C4-2B (cell line): ENCODE measurements at regions not wholly inside any gene's neighbourhood (a gene's known extent, or its start where the extent isn't known, plus 50 kb on each side); places are given as distances from the start of the nearest gene placed in this dataset.

ENCODE experiments used
- H3K27ac ChIP-seq: fragments of 450-650 bp; 2 replicates; pipeline ENCODE4 v1.5.1; 2017
- ZFX ChIP-seq: fragments of 450-650 bp; IDR thresholded peaks from 2 replicates; pipeline ENCODE4 v1.6.1; 2017
- TF ChIP-seq, protein P1 (sequence below): fragments of 450-650 bp; conservative IDR thresholded peaks from 2 replicates; pipeline ENCODE4 v1.5.1; 2017; ENCODE audit warnings: mild to moderate bottlenecking

DNA sequence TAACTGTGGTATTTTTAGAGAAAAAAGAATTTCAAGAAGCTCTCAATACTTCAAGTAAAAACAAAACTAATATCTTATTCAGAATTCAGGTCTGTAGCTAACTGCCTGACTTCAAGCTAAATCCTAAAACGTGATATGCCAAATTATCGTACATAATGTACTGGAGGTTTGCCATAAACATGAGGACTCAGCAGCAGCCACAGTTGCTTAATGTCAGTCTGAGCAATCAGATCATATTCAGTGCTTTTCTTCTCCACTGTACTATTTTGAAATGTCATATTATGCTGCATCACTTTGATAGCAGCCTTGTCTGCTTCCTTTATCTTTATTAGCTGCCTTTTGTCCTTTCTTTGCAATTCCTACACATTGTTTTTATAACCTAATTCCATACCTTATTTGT is 265.1 kb upstream of the EDNRB start:
- H3K27ac ChIP-seq, result no peak overlapping the region

DNA sequence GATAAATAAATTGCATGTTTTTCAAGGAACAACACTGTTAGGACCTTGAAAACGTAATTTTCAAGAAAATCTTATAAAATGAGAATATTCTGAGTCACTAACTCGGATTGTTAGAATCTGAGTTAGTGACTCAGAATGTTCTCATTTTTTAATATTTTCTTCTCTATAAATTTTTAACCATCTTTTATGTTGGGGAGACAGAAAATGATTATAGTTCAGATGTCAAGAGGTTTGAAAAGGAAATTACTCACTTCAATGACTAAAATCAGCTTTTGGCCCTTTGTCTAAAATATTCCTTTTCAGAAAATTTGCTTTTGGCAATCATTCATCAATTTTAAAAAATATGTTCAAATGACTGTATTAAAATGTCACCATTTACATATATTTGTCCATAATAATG is 264.2 kb upstream of the EDNRB start:
- H3K27ac ChIP-seq, result no peak overlapping the region
- no peak for TF ChIP-seq ZFX
- TF ChIP-seq, protein P1, sequence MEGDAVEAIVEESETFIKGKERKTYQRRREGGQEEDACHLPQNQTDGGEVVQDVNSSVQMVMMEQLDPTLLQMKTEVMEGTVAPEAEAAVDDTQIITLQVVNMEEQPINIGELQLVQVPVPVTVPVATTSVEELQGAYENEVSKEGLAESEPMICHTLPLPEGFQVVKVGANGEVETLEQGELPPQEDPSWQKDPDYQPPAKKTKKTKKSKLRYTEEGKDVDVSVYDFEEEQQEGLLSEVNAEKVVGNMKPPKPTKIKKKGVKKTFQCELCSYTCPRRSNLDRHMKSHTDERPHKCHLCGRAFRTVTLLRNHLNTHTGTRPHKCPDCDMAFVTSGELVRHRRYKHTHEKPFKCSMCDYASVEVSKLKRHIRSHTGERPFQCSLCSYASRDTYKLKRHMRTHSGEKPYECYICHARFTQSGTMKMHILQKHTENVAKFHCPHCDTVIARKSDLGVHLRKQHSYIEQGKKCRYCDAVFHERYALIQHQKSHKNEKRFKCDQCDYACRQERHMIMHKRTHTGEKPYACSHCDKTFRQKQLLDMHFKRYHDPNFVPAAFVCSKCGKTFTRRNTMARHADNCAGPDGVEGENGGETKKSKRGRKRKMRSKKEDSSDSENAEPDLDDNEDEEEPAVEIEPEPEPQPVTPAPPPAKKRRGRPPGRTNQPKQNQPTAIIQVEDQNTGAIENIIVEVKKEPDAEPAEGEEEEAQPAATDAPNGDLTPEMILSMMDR, result no peak

More for the DNA sequence above, 265.1 kb upstream of the EDNRB start:
- TF ChIP-seq, protein P1, result no peak
- no peak for TF ChIP-seq ZFX

DNA sequence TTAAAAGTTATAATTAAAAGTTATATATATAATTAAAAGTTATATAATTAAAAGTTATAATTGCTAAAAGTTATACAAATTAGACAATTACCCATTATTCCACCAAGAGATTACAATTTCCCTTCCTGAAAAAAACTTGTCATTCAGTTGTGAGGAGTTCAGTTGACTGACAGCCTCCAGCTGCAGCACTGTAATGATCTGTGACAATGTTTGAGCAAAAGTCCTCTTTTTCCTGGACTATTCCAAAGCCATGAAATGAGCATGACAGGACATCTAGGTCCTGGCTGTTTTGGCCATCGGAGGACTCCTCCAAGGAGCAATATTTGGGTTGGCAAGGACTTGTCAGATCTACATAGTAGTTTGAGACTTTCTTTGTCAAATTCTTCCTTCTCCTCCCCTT is 258.7 kb upstream of the EDNRB start:
- H3K27ac ChIP-seq, result no peak overlapping the region
- TF ChIP-seq ZFX, result no peak
- TF ChIP-seq, protein P1, result no peak

DNA sequence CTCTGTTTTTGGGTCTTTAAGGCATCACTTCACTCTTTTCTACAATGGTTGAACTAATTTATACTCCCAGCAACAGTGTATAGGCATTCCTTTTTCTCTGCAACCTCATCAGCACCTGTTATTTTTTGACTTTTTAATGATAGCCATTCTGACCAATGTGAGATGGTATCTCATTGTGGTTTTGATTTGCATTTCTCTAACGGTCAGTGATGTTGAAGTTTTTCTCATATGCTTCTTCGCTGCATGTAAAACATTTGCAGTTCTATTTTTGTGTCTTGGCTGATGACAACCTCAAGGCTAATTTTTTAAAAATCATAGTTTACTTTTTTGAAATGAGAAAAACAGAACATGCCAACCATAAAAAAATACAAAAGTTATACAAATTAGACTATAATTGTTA is 258.2 kb upstream of the EDNRB start:
- TF ChIP-seq ZFX, result no peak
- TF ChIP-seq, protein P1, result no peak
- H3K27ac ChIP-seq, result no peak overlapping the region

DNA sequence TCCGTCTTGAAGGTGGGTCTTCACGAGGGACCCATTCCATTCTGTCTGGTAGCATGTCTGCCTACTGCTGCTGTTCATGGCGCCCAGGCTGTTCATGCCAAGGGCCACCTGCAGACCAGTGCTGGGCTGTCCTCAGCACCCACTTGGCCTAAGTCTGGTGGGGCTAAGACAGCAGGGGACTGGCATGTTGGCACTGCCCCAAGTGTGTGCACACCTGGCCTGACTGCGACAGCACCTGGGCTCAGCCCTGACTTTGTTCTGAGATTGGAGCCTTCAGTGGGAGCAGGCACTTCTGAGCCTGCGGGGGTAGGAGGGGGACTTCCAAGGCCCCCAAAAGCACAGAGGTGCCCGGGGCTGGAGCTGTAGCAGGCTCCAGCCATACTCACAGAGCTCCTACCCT is 250.8 kb upstream of the EDNRB start:
- no peak overlapping the region for H3K27ac ChIP-seq
- TF ChIP-seq, protein P1, result no peak

DNA sequence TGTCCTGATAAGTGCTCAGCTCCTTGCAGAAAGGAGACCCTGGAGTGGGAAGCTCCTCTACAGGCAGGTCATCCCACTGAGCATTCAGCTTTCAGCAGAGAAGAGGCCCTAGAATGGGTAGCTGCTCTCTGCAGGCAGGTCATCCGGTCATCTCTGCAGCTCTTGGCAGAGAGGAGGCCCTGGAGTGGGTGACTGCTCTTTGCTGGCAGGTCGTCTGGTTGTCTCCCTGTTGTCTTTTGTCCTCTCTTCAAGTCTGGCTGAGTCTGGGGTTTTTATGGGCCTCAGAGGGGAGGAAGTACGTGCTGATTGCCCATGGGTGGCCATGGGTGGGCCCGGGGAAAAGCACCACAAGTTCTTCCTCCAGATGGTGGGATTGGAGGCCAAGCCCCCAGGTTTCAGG is 250.3 kb upstream of the EDNRB start:
- TF ChIP-seq, protein P1, result no peak
- no peak for TF ChIP-seq ZFX

DNA sequence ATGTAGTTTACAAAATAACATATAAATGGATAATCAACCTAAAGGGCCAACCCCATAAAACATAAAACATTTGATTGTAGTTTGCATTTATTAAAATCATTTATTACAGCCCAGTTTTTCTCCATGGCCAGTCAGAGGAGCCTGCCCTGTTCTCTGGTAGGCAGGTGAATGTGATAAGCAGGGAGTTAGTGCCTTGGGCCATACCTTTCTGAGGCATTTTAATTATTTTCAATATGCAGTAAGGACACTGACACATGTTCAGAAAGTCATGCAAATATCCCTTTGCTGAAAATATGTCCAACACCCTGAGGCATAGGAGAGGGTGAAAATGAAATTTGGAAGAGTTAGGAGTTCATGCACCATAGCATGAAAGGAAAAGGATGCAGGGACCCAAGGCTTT is 242.6 kb upstream of the EDNRB start:
- H3K27ac ChIP-seq, result no peak overlapping the region
- TF ChIP-seq, protein P1, result no peak
- TF ChIP-seq ZFX, result no peak

More for the DNA sequence above, 250.3 kb upstream of the EDNRB start:
- no peak overlapping the region for H3K27ac ChIP-seq
